OCI-LY7 (cell line): ENCODE measurements at regions not wholly inside any gene's neighbourhood (a gene's known extent, or its start where the extent isn't known, plus 50 kb on each side); places are given as distances from the start of the nearest gene placed in this dataset.

Experiments
- EZH2phosphoT487 ChIP-seq: fragments of 200-600 bp; sonication (generic); IDR thresholded peaks from 2 replicates; pipeline ENCODE4 v1.6.1; 2018; ENCODE audit warnings: low read depth, borderline replicate concordance, mild to moderate bottlenecking, mixed run types, antibody characterized with exemption, low read length, moderate library complexity, mixed read lengths
- TF ChIP-seq, protein P1 (sequence below): fragments of 200-600 bp; sonication (generic); conservative IDR thresholded peaks from 2 replicates; pipeline ENCODE4 v1.5.1; 2014; ENCODE audit warnings: mild to moderate bottlenecking, antibody characterized with exemption, low read length, moderate library complexity, mixed read lengths

DNA sequence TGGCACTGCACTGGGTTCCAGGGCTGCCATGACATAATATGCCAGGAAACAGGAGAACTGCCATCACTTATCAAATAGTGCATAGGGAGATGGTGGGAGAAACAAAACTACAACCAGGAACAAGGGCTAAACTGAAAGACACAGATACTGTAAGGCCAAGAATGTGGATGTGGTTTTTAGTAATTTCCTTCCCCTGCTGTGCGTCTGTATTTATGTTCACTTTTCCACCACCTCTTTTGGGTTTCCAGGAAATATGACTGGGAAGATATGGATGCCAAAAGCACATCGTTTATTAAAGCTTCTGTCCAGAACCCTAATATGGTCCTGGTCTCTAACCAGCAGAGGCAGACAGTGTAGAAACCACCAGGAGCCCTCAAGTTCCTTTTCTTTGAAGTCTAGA, 759.7 kb upstream of the FANCL start:
- TF ChIP-seq, protein P1, sequence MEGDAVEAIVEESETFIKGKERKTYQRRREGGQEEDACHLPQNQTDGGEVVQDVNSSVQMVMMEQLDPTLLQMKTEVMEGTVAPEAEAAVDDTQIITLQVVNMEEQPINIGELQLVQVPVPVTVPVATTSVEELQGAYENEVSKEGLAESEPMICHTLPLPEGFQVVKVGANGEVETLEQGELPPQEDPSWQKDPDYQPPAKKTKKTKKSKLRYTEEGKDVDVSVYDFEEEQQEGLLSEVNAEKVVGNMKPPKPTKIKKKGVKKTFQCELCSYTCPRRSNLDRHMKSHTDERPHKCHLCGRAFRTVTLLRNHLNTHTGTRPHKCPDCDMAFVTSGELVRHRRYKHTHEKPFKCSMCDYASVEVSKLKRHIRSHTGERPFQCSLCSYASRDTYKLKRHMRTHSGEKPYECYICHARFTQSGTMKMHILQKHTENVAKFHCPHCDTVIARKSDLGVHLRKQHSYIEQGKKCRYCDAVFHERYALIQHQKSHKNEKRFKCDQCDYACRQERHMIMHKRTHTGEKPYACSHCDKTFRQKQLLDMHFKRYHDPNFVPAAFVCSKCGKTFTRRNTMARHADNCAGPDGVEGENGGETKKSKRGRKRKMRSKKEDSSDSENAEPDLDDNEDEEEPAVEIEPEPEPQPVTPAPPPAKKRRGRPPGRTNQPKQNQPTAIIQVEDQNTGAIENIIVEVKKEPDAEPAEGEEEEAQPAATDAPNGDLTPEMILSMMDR, result no peak
- no peak for TF ChIP-seq EZH2phosphoT487
